Right lobe of liver (tissue), 4 donors: ENCODE measurements at regions not wholly inside any gene's neighbourhood (a gene's known extent, or its start where the extent isn't known, plus 50 kb on each side); places are given as distances from the start of the nearest gene placed in this dataset.

Source experiments
- CTCF ChIP-seq, 4 donors: fragments of 200-600 bp in 3 of 4; fragments of 450-650 bp in 1 of 4; IDR thresholded peaks; one replicate each; pipeline versions ENCODE4 v1.5.1 to v1.8.0; 2016 to 2022; ENCODE audit warnings: antibody characterized with exemption in 4 of 4, mild to moderate bottlenecking in 2 of 4
- POLR2A ChIP-seq: fragments of 450-650 bp; IDR thresholded peaks from one replicate; pipeline ENCODE4 v1.6.1; 2017; ENCODE audit warnings: antibody characterized with exemption, mild to moderate bottlenecking
- donor health status: DM: no; HTN: no; CAD: no.
- donor health status: DM: no; HTN: no; CAD: no.
- donor health status: DM: no; HTN: yes; CAD: no.

GRCh38 chr13:34303346-34303745 is 485.4 kb downstream of the RFC3 start:
- no peak for TF ChIP-seq CTCF (IDR thresholded peaks at IDR 0.05)
- no peak for TF ChIP-seq POLR2A
